GM19238 (cell line): ENCODE measurements at regions not wholly inside any gene's neighbourhood (a gene's known extent, or its start where the extent isn't known, plus 50 kb on each side); places are given as distances from the start of the nearest gene placed in this dataset.
"Not testable (repeated sequence)": the region's sequence is repeated elsewhere in the genome, so short reads cannot be mapped to it uniquely, and the experiment has no call there.

Experiments used
- DNase-seq: peaks from one replicate; pipeline ENCODE4 v3.0.0; 2011; ENCODE audit warnings: low spot score; ENCODE audit not compliant: insufficient read length

DNA sequence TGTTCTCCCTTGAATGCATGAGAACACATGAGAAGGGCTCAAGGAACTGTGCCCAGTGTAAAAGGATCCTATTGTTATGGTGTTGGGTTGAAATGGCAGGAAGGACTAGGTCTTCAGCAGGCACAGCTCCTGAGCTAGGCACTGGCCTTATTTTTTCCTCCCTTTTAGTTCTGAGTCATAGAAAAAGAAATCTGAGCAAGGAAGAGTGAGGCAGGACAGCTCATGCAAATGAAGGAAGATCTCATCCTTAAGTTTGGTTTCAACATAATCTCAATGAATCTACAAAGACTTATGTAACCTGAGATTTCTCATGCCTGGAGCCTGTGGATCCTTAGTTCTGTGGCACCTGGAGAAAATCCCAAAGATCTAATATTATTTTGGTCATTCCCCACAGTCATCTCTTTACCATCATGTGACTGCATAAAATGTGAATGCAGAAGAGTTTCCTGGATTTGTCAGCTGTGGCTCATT lies 188.6 kb upstream of the TBL1XR1 start:
- no peak for DNase-seq

DNA sequence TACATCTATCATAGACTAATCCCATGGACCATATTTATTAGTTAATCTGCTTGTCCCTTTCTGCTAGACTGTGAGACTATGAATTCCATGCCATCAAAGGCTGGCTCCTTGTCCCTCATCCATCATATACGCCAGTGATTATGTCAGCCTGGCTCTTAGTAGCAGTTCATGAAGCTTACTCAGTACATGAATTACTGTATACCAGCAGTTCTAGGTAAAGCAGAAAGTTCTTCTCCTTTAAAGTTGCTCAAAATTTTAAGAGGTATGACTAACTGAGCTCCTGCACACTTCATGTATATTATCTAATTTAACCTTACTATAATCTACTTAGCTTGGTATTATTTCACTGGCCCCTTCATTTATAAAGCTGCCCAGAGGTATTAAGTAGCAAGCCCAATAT lies 190.9 kb upstream of the TBL1XR1 start:
- DNase-seq = no peak

DNA sequence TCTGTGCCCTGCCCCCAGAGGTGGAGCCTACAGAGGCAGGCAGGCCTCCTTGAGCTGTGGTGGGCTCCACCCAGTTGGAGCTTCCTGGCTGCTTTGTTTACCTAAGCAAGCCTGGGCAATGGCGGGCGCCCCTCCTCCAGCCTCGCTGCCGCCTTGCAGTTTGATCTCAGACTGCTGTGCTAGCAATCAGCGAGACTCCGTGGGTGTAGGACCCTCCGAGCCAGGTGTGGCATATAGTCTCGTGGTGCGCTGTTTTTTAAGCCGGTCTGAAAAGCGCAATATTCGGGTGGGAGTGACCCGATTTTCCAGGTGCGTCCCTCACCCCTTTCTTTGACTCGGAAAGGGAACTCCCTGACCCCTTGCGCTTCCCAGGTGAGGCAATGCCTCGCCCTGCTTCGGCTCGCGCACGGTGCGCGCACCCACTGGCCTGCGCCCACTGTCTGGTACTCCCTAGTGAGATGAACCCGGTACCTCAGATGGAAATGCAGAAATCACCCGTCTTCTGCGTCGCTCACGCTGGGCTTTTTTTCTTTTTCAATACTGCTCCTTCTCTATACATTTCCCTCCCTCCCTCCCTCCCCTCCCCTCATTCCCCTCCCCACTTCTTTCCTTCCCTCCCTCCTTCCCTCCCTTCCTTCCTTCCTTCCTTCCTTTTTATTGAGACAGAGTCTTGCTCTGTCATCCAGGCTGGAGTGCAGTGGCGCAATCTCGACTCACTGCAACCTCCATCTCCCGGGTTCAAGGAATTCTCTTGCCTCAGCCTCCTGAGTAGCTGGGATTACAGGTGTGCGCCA lies 197.1 kb upstream of the TBL1XR1 start:
- not testable (repeated sequence) for DNase-seq

DNA sequence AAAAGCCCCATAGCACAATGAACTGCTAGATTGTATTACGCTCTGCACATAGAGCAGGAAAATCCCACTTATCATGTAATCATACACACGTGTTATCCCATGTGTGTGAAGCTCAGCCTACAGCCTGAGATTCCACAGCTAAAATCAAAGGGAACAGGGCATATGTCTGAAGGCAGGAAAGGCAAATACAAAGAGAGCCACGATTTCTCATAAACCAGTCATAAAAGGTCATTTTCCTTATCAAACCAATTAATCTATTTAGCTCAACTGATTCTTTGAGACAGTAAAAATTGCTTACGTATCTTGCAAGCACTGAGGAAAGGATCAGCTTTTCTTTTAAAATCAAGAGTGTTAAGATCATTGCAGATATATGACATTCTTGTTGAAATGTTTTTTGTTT lies 199.5 kb upstream of the TBL1XR1 start:
- DNase-seq = no peak

DNA sequence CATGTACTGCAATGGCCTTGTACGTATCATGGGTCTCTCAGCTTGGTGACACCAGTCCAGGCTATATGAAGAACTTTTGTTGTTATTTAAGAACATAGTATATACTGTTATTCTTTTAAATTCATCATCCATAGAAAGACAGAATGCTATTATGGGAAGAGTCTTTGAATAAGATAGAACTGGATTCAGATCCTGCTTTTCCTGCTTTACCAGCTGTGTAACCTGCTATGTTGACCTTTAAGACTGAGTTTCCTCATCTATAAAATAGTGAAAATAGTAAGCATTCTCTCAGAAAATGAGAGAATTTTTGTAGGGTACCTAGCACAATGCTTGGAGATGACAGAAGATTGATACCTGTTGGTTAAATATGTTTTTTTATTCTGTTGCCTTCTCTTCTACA lies 204.1 kb upstream of the TBL1XR1 start:
- DNase-seq = no peak

DNA sequence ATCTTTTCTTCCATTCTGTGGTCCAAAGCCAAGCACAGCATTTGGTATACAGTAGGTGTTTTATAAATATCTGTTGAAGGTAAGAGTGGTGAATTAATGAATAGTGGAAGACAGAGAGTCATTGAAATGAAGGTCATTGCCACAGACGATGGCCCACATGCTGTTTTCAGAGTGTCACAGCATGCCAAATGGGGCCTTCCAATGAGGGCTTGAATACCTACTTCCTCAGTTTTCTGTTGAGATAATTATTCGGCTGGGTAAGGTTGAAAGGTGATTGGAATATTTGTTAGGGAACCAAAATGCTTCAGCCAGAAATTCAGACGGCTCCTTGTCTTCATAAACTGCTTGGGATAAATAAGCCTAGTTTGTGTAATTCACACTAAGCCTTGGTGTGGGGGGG lies 205.3 kb upstream of the TBL1XR1 start:
- DNase-seq = no peak

DNA sequence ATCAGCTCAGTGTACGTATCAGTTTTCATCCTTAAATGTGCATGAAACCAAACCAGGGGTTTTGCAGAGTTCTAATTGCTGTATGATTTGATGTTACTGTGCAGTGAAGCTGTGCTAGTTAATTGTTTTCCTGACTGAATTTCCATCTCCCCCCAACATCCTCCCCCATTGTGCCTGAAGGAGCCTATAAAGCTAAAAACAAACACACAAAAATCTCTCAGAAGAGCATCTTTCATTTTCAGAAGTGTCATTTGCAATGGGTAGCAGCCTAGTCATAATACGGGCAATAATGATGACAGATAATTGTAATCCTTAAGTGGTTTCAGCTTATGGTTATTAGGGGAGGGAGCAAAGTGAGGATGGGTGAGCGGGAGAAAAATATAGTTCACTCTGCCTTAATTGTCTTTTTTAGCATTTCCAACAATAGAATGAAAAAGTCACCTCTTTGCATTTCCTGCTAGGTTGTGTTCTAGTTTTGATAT lies 207.9 kb upstream of the TBL1XR1 start:
- no peak for DNase-seq

DNA sequence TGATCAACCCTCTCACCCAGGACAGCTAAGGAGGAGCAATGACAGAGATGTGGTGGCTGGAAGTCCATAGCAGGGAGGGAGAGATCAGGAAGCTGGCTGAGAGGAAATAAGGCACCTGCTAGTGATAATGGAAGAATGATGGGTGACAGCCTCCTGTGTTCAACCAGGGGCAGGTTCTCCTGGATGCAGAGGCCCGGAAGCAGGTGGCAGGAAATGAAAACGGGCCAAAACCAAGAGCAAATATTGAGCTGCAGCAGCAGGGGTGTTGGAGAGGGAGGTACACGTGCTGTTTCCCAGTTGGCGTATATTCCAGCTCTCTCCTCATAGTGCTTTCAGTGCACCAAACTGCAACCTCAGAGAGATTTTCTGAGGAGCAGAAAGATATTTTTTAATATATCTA lies 213.4 kb upstream of the TBL1XR1 start:
- no peak for DNase-seq

DNA sequence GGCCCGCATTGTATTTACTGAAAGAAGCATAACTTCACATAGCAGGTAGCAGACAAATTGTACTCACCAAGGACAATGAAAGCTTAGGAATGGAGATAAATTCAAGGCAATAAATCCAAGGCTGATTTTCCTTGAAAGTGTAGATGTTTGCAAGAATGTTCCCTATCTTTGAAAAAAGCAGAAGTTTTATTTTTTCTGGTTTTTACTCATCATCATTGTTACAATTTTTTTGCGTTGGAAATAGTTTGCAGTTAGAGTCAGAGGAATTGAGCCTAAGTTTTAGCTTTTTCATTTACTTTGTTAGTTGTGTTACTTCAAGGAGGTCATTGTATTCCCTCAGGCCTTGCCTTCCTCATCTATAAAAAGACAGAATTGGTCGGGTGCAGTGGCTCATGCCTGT lies 213.9 kb upstream of the TBL1XR1 start:
- DNase-seq = no peak

DNA sequence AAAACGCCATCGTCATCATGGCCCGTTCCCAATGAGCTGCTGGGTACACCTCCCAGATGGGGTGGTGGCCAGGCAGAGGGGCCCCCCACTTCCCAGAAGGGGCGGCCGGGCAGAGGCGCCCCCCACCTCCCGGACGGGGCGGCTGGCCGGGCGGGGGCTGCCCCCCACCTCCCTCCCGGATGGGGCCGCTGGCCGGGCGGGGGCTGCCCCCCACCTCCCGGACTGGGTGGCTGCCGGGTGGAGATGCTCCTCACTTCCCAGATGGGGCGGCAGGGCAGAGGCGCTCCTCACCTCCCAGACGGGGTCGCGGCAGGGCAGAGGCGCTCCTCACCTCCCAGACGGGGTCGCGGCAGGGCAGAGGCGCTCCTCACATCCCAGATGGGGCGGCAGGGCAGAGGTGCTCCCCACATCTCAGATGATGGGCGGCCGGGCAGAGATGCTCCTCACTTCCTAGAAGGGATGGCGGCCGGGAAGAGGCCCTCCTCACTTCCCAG lies 215.4 kb upstream of the TBL1XR1 start:
- DNase-seq = not testable (repeated sequence)

DNA sequence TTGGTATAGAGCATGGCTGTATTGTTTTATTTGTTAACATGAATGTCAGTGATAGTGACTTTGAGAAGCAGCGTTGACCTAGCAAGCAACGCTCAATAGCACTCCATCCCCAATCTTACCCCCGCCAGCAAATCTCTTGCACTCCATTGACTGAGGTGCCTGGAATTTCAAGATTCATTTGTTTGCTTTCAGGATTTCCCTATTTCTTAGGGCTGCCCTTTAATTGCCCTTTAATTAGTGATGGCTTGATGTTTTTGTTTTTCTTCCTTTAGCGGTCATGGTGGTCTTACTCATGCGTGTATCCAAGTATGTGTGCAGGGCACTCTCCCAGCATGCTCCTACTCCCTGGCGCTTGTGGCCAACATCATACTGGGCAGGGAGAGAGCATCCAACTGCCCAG lies 216.8 kb upstream of the TBL1XR1 start:
- no peak for DNase-seq

DNA sequence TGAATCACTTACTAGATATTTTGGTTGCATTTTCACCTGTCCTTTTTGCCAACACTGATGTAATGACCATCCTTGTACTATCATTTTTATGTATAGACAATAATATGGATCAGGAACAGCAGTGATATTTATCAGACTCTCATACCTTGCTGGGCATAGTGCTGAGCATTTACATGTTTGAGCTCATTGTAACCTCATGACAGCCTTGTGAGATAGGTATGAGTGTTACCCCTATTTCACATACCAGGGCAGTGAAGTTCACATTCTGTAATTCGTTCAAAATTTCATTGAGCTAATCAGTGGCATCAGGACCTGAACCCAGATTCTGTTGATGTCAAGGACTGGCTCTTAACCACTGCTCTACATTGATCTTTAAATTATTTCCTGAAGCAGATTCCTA lies 221.5 kb upstream of the TBL1XR1 start:
- DNase-seq = no peak

DNA sequence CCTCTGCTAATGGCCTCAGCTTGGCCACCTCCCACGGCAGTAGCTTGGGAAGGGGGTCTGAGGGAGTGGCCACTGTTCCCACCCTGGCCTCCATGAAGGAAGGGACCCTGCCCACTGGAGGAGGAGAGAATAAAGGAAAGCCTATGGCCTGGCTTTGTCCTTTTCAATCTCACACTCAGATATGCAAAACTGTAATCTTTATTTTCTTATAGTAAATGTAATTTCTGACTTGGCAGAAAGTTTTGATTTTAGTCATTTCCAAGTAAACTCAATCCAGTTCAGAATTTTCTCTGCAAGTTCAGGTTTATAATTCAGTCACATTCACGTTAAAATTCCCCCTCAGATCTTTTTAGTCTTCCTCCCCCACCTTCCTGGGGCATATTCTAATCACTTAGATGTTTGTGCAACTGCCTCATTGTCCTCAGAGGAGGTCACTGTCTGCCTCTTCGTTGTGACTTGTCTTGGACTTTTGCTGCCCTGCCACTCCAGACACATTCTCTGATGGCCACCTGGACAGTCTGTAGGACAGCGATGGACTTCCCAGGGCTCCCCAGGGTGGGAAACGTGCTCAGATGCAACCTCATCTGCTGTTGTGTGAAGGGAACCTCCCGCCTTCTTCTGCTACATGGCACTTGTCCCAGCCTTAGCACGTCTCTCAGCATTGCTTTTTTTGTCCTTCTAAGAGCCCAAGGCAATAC lies 222.8 kb upstream of the TBL1XR1 start:
- no peak for DNase-seq

DNA sequence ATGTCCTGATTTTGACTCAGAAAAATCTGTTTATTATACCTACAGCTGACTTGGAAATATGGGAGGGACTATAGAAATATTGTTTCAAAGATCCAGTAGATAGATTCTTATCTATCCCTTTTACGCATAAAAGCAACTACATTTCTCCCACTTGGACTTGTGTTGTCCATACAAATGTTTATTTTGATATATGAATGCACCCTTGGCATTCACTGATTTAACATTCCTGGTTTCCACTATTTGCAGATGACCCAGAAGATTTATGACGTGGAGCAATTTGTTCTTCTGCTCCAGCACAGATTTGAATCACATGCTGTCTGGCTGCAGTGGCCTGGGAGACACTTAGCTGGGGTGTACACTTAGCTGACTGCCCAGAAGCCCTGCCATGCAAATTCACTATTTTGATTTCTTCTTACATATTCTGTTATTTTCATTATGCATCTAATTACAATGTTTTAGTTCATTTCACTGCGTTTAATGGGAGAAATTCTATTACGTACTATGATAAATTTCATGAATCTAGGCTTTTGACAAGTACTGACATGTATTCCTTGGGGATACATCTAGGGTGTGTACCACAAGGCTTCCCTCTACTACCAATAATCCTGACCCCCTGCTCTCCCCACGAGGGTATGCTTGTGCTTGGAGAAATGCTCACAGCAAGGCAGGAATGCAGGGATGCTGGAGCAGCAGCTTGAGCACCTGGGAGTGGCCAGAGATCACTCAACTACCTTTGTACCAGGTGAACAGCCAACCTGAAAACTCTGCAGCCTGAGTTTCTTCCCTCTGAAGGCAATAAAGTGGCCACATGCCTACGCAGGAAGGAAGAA lies 223.6 kb upstream of the TBL1XR1 start:
- no peak for DNase-seq

DNA sequence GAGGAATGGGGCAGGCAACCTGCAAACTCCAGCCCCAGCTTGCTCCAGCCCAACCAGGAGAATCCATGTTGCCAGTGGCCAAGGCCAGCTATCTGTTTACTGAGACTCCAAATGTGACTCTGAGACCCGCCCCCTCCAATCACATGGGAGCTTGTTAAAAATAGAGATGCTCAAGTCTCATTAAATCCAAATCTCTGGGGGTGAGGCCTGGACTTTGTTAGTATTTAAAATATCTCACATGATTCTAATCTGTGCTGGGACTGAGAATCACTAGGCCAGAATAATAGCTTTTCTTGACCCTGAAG lies 224.2 kb upstream of the TBL1XR1 start:
- DNase-seq = no peak

DNA sequence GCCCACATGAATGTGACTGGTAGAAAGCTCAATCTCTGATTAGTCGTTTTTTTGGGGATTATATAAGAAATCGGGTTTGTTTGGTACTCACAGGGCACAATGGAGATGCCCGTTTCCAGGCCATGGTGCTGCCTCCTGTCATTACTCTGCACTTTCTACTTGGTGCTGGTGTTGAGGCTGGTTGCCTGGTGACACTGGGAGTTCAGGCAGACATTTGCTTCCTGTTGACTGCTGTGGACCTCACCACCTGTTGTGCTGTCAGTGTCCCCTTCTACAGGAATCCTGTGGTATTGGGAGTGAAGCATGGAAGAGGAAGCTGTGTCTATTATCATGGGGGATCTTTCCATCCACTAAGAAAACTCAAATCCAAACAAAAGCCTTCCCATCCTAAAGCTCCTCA lies 227.2 kb upstream of the TBL1XR1 start:
- no peak for DNase-seq

DNA sequence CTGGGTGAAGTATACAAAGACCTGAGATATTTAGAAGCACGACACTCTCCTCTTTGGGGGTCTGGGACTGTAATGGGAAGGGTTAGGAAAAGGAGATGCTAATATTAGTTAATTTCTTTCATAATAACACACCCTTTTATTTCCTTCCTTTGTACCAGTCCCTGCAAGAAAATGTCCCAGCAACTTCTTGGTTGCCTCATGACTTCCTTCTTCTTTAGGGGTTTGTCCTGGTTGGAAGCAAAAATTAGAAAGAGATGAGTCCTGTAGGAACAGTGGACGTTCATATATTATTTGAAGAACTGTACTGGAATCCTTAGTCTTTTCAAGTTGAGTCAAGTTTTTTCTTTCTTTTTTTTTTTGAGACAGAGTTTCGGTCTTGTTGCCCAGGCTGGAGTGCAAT lies 227.8 kb upstream of the TBL1XR1 start:
- DNase-seq = no peak

DNA sequence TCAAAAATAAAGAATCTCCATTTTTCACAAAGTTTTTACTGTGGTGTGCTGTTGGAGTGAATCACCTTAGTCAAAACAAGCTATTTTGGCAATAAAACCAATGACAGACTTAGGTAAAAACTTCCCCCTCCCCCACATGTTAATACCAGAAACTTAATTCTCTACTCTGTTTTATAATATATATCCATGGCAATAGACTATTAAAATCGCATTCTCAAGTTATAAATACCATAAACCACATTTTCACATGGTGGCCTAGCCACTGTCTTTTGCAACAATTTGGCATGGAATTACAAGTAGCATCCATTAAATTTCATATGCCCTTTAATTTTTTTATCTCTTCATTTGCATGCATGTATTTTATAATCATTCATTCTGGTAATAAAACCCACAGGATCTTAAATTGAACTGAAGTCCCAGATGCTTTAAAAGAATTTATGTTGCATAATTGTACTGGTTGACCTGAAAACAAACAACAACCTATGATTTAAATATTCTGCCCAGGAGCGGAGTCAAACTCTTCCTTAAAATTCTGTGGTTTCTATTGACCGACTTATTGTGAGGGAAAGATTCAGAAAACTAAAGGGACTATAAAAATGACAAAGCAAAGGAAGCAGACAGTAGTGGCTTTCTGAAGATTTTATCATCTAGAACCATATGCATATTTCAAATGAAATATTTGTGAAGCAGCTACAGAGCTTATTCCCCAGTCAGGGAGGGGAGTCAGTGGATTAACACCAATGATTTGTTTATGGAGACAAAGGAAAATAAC lies 229.0 kb upstream of the TBL1XR1 start:
- no peak for DNase-seq

DNA sequence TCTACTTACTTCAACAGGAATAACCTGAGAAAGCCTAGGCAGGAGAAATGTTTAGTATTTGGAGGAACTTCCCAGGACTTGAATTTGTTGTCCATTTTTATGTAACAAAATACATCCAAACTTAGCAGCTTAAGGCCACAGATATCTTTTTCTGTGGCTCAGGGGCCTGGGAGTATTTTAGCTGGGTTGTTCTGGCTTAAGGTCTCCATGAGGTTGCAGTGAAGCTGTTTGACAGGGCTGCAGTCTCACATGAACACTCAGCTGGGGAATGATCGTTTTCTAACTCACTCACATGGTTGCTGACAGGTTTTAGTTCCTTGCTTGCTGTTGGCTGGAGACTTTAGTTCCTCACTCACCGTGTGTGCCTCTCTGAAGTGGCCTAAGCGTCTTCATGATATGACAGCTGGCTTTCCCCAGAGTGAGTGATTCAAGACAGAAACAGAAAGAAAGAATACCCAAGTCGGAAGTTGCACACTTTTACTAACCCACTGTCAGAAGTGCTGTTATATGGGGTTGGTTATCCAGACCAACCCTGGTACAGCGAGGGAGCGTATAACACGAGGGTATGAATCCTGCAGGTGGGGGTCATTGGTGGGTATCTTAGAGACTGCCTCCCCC lies 229.7 kb upstream of the TBL1XR1 start:
- DNase-seq = peak; percentile 53

DNA sequence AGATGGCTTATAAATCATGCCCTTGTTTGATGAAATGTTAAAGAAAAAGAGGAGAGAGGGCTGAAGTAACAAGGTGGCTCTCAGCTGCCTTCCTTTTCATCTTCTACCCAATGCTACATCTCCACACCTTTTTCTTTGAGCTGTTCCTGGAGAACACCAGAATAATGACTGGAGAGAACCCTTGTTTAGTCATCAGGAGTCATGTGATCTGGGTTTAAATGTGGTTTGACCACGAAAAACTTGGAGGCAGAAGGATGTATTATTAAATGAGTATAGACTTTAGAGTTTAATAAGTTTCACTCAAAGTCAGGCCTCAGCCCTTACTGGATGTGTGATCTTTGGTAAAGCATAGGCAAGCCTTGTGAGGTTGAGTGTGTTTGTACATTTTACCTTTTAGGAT lies 230.3 kb upstream of the TBL1XR1 start:
- DNase-seq = no peak

DNA sequence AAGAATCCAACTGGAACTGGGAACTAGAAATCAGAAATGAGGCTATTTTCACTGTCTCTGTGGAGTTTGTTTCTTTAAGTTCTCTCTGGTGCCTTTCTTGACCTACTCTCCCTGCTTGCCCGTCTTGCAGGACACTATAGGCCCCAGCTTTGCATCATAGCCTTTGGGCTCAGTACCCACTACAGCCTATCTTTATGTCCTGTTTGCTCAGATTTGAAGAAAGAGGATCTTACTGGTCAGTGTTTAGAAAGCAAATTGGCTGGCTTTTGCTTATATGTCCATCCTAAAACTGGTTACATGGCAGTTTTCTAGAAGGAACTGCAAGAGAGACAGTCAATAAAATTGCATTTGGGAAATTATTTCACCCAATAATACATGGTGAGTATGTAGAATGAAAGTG lies 231.8 kb upstream of the TBL1XR1 start:
- no peak for DNase-seq
